IMR-90 (cell line): ENCODE measurements at regions not wholly inside any gene's neighbourhood (a gene's known extent, or its start where the extent isn't known, plus 50 kb on each side); places are given as distances from the start of the nearest gene placed in this dataset.

Experiments used
- CTCF ChIP-seq: conservative IDR thresholded peaks from 2 replicates; pipeline ENCODE4 v1.5.1; 2012; ENCODE audit warnings: mild to moderate bottlenecking, low read depth, low read length, improper control_type of control experiment
- MAFK ChIP-seq: IDR thresholded peaks from 2 replicates; pipeline ENCODE4 v1.6.1; 2012; ENCODE audit warnings: low read depth, low read length, improper control_type of control experiment
- POLR2A ChIP-seq: IDR thresholded peaks from 2 replicates; pipeline ENCODE4 v1.6.1; 2012; ENCODE audit warnings: mild to moderate bottlenecking, low read depth, low read length
- RAD21 ChIP-seq: IDR thresholded peaks from 2 replicates; pipeline ENCODE4 v1.6.1; 2012; ENCODE audit warnings: low read length, improper control_type of control experiment
- RCOR1 ChIP-seq: IDR thresholded peaks from 2 replicates; pipeline ENCODE4 v1.6.1; 2012; ENCODE audit warnings: mild to moderate bottlenecking, low read length, improper control_type of control experiment; ENCODE audit not compliant: insufficient replicate concordance
- RFX5 ChIP-seq: IDR thresholded peaks from 2 replicates; pipeline ENCODE4 v1.8.0; 2012; ENCODE audit warnings: low read depth, mild to moderate bottlenecking, low read length, moderate library complexity

GRCh38 chrX:8358302-8358701 lies 106.3 kb upstream of the VCX3B start:
- no peak for TF ChIP-seq CTCF
- TF ChIP-seq POLR2A, result no peak
- TF ChIP-seq RAD21, result no peak
- no peak for TF ChIP-seq RFX5
- TF ChIP-seq MAFK, result no peak
- no peak for TF ChIP-seq RCOR1
